Psoas muscle (tissue), 7 donors: ENCODE measurements at regions not wholly inside any gene's neighbourhood (a gene's known extent, or its start where the extent isn't known, plus 50 kb on each side); places are given as distances from the start of the nearest gene placed in this dataset.

Source experiments
- ATAC-seq, 4 donors: fragments of 200-7000 bp; cut with Tn5 transposase; one replicate each; pipeline ENCODE4 v1.9.1; 2020; ENCODE audit warnings: moderate library complexity in 3 of 4, mild to moderate bottlenecking in 2 of 4
- DNase-seq, 2 donors: peaks; one replicate each; pipeline ENCODE4 v3.0.0-alpha.2; 2020
- H3K27ac ChIP-seq: fragments of 200-600 bp; one replicate; pipeline ENCODE4 v1.8.0; 2022
- H3K27me3 ChIP-seq, 3 donors: fragments of 200-600 bp in 1 of 3; one replicate each; pipeline versions ENCODE4 v1.6.1 to v1.8.0; 2013 to 2022; ENCODE audit warnings: low read length in 2 of 3, mild to moderate bottlenecking in 2 of 3, moderate library complexity in 1 of 3; ENCODE audit not compliant: insufficient read depth in 3 of 3
- H3K36me3 ChIP-seq, 2 donors: fragments of 200-600 bp in 1 of 2; one replicate each; pipeline versions ENCODE4 v1.6.1 to v1.8.0; 2013 to 2022; ENCODE audit warnings: low read depth in 1 of 2, mild to moderate bottlenecking in 1 of 2, moderate library complexity in 1 of 2; ENCODE audit not compliant: insufficient read depth in 1 of 2
- H3K4me1 ChIP-seq: fragments of 200-600 bp; one replicate; pipeline ENCODE4 v1.8.0; 2022
- H3K4me3 ChIP-seq: fragments of 200-600 bp; one replicate; pipeline ENCODE4 v1.8.0; 2022; ENCODE audit warnings: mild to moderate bottlenecking
- H3K9me3 ChIP-seq: fragments of 200-600 bp; one replicate; pipeline ENCODE4 v1.8.0; 2022
- WGBS, 3 donors: extraction: QIAGEN DNeasy Blood & Tissue Kit; methylation state at CpG; one replicate each; pipeline versions ENCODE4 v1.1.6 to v1.1.7; 2013; 5-methylcytosine and 5-hydroxymethylcytosine counted together
- intact Hi-C, 2 donors: fragments of 100-400 bp; cut with DNase I; formaldehyde crosslinking; loops; one replicate each; pipeline versions ENCODE4 v1.11.0 to v1.14.2; 2022
- TF ChIP-seq, protein P1 (sequence below): fragments of 200-600 bp; IDR thresholded peaks from one replicate; pipeline ENCODE4 v1.8.0; 2022; ENCODE audit warnings: antibody characterized with exemption
- donor health status: healthy with polysubstance abuse.
- donor health status: DM: no; HTN: no; CAD: no; lungs with moderate emphysema.
- donor health status: Bipolar disorder and iron deficiency.
- donor health status: healthy.
- donor health status: DM: yes; HTN: yes; CAD: no.
- donor health status: DM: no; HTN: no; CAD: no.
- donor health status: DM: yes; HTN: yes; CAD: no.

DNA sequence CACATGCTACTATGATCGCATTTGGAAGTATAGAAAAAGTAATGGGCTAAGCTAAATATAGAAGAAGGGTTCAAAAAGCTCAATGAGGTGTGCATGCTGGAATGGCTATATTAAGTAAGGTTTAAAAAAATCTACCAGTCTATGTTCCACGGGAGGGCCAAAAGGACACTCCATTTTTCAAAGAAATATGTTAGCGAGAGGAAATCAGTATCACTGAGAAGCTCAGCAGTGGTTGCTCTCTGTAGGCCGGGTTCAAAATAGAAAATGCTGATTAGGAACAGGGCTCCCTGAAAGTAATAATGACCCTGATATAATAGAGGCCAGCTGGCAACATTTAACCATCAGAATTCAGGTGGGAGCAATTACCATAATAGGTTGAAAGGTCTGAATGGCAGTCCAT lies 224.5 kb upstream of the SEMA3E start:
- intact Hi-C loops: no loop called here
- TF ChIP-seq, protein P1, sequence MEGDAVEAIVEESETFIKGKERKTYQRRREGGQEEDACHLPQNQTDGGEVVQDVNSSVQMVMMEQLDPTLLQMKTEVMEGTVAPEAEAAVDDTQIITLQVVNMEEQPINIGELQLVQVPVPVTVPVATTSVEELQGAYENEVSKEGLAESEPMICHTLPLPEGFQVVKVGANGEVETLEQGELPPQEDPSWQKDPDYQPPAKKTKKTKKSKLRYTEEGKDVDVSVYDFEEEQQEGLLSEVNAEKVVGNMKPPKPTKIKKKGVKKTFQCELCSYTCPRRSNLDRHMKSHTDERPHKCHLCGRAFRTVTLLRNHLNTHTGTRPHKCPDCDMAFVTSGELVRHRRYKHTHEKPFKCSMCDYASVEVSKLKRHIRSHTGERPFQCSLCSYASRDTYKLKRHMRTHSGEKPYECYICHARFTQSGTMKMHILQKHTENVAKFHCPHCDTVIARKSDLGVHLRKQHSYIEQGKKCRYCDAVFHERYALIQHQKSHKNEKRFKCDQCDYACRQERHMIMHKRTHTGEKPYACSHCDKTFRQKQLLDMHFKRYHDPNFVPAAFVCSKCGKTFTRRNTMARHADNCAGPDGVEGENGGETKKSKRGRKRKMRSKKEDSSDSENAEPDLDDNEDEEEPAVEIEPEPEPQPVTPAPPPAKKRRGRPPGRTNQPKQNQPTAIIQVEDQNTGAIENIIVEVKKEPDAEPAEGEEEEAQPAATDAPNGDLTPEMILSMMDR: no peak
- ATAC-seq (no peak), DNase-seq (no peak)
- Histone ChIP-seq H3K4me1 (no peaks in the 10 kb centered on the region), H3K9me3 (no peaks in the 10 kb centered on the region), H3K4me3 (no peak overlapping the region), H3K27me3 (no peaks in the 10 kb centered on the region), H3K36me3 (no peaks in the 10 kb centered on the region), H3K27ac (no peak overlapping the region)
- 65 to 73% (median 67%) methylated on average over 4 of the region's 4 CpGs for WGBS, 3 donors

DNA sequence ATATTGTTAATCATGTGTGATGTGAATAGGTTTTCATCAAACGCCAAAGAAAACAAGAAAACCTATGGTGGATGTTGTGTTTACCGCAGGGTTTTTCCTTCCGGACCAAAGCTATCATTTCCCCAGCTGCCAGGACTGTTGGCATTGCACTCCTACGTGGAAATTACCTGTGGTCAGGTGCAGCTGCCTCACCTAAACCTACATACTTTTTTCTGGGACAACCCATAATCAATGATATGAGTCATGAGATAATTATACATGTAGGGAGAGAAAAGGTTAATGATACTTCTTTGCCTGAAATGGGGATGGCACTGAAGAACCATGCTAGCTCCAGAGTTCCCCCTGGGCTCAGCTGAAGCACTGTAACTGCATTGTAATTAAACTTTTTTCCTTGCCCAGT lies 223.6 kb upstream of the SEMA3E start:
- no peaks in the 10 kb centered on the region for H3K4me1 ChIP-seq
- intact Hi-C loops: no loop called here
- TF ChIP-seq, protein P1: no peak
- H3K27me3 ChIP-seq: no peaks in the 10 kb centered on the region
- WGBS, 3 donors: 83 to 92% (median 84%) methylated on average over 4 of the region's 4 CpGs
- no peaks in the 10 kb centered on the region for H3K36me3 ChIP-seq
- DNase-seq (no peak), ATAC-seq (no peak)
- no peak overlapping the region for H3K4me3 ChIP-seq
- H3K9me3 ChIP-seq: no peaks in the 10 kb centered on the region
- no peak overlapping the region for H3K27ac ChIP-seq

DNA sequence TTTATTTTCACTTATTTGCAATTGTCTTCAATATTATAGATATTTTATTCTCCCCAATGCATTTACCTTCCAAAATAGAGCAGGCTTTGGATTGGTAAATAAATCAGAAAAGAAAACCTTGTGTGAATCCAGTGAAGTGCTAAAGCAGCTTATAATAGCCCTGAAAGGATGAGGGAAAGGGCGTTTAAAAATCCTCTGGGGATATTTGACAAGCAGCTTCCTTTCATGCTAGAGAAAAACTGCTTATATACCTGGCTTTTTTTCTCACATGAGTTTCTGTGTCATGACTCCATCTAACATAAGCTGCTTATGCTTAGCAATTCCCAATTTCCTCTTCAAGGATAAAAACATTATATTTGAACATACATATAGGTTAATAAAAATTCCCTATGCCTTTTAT lies 221.6 kb upstream of the SEMA3E start:
- Histone ChIP-seq H3K4me1 (no peaks in the 10 kb centered on the region), H3K27ac (no peak overlapping the region), H3K27me3 (no peaks in the 10 kb centered on the region), H3K4me3 (no peak overlapping the region), H3K36me3 (no peaks in the 10 kb centered on the region), H3K9me3 (no peaks in the 10 kb centered on the region)
- 19 to 40% (median 26%) methylated on average over 1 of the region's 1 CpG for WGBS, 3 donors
- intact Hi-C loops: no loop called here
- TF ChIP-seq, protein P1: no peak
- DNase-seq: no peak
- ATAC-seq: no peak

DNA sequence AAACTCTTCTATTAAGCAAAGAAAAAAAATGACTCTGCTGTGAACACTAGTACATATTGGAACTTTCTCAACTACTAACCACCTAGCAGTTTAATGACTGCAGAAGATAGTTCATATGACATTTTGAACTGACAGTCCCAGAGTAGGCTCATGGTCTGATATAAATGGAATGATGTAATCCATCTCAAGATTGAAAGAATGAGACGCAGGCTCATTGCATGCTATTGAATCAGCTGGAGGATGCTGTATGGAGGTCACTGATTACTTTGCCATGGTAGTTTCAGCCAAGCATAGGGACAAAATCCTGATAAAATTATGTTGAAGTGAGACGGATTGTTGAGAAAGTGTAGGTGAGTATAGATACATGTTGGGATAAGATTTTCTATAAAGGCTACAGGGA lies 217.6 kb upstream of the SEMA3E start:
- Histone ChIP-seq H3K27ac (no peak overlapping the region), H3K4me3 (no peak overlapping the region), H3K4me1 (no peaks in the 10 kb centered on the region), H3K36me3 (no peaks in the 10 kb centered on the region), H3K9me3 (no peaks in the 10 kb centered on the region), H3K27me3 (no peaks in the 10 kb centered on the region)
- TF ChIP-seq, protein P1: no peak
- DNase-seq: no peak
- no peak for ATAC-seq
- WGBS, 3 donors: 79 to 84% (median 80%) methylated on average over 2 of the region's 2 CpGs
- intact Hi-C loops: no loop called here

DNA sequence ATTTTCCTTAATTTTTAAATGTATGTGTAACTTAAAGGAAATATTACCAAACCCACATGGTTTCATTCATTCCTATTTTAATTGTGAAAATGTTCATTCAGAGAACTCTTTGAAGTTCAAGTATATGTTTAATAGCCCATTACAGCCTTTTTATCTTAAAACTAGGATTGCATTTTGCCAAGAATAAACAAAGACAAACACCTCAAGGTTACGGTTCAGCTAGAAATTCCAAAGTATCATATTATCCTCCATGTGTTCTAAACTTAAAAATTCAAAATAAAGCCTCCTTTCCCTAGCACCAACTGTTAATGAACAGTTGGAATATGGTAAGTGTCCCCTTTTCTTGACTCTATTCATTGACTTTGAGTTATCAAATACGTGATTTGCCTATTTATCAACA lies 215.6 kb upstream of the SEMA3E start:
- 70 to 74% (median 70%) methylated on average over 2 of the region's 2 CpGs for WGBS, 3 donors
- no peak for ATAC-seq
- H3K4me1 ChIP-seq: no peaks in the 10 kb centered on the region
- H3K9me3 ChIP-seq: no peaks in the 10 kb centered on the region
- no peak for DNase-seq
- no peaks in the 10 kb centered on the region for H3K36me3 ChIP-seq
- H3K27ac ChIP-seq: no peak overlapping the region
- H3K27me3 ChIP-seq: no peaks in the 10 kb centered on the region
- TF ChIP-seq, protein P1: no peak
- no peak overlapping the region for H3K4me3 ChIP-seq
- intact Hi-C loops: no loop called here
